HEK293T (cell line): ENCODE measurements at regions not wholly inside any gene's neighbourhood (a gene's known extent, or its start where the extent isn't known, plus 50 kb on each side); places are given as distances from the start of the nearest gene placed in this dataset.

ENCODE experiments used
- CTCF ChIA-PET: fragments of 350-600 bp; formaldehyde crosslinking; extraction: SDS; loops from one replicate; lab custom pipeline; 2021; ENCODE audit warnings: antibody characterized with exemption, inconsistent platforms; lab: Yijun Ruan, JAX
- POLR2A ChIA-PET: fragments of 350-600 bp; formaldehyde crosslinking; extraction: SDS; loops from one replicate; lab custom pipeline; 2020; ENCODE audit warnings: antibody characterized with exemption, inconsistent platforms; lab: Yijun Ruan, JAX
- DNase-seq: peaks from one replicate; pipeline ENCODE4 v3.0.0; 2012; ENCODE audit warnings: mixed read lengths; ENCODE audit errors: extremely low spot score
- ARNT ChIP-seq: fragments of 450-650 bp; IDR thresholded peaks from 2 replicates; pipeline ENCODE4 v1.6.1; 2017; ENCODE audit warnings: mild to moderate bottlenecking
- BHLHE40 ChIP-seq: fragments of 450-650 bp; IDR thresholded peaks from 2 replicates; pipeline ENCODE4 v1.6.1; 2016; ENCODE audit warnings: mild to moderate bottlenecking, moderate library complexity, borderline replicate concordance
- CTBP1 ChIP-seq: fragments of 450-650 bp; IDR thresholded peaks from 2 replicates; pipeline ENCODE4 v1.6.1; 2016; ENCODE audit warnings: borderline replicate concordance
- ELF4 ChIP-seq: fragments of 450-650 bp; IDR thresholded peaks from 2 replicates; pipeline ENCODE4 v1.6.1; 2017; ENCODE audit warnings: antibody characterized with exemption
- FOXA1 ChIP-seq: fragments of 450-650 bp; IDR thresholded peaks from 2 replicates; pipeline ENCODE4 v1.6.1; 2016; ENCODE audit warnings: mild to moderate bottlenecking
- FOXK2 ChIP-seq: fragments of 450-650 bp; IDR thresholded peaks from 2 replicates; pipeline ENCODE4 v1.6.1; 2016; ENCODE audit warnings: mild to moderate bottlenecking
- FOXM1 ChIP-seq: fragments of 450-650 bp; IDR thresholded peaks from 2 replicates; pipeline ENCODE4 v1.6.1; 2017; ENCODE audit warnings: mild to moderate bottlenecking, borderline replicate concordance
- HDGF ChIP-seq: fragments of 450-650 bp; IDR thresholded peaks from 2 replicates; pipeline ENCODE4 v1.6.1; 2017; ENCODE audit warnings: antibody characterized with exemption, borderline replicate concordance
- L3MBTL2 ChIP-seq: fragments of 450-650 bp; conservative IDR thresholded peaks from 2 replicates; pipeline ENCODE4 v1.6.1; 2016; ENCODE audit warnings: mild to moderate bottlenecking
- LEF1 ChIP-seq: fragments of 450-650 bp; IDR thresholded peaks from 2 replicates; pipeline ENCODE4 v1.6.1; 2017; ENCODE audit warnings: mild to moderate bottlenecking, borderline replicate concordance
- NFRKB ChIP-seq: fragments of 450-650 bp; IDR thresholded peaks from 2 replicates; pipeline ENCODE4 v1.6.1; 2016; ENCODE audit warnings: mild to moderate bottlenecking, moderate library complexity
- PKNOX1 ChIP-seq: fragments of 450-650 bp; IDR thresholded peaks from 2 replicates; pipeline ENCODE4 v1.6.1; 2016
- SP1 ChIP-seq: fragments of 450-650 bp; IDR thresholded peaks from 2 replicates; pipeline ENCODE4 v1.6.1; 2017
- SUZ12 ChIP-seq: fragments of 450-650 bp; IDR thresholded peaks from 2 replicates; pipeline ENCODE4 v1.6.1; 2016; ENCODE audit warnings: mild to moderate bottlenecking
- TARDBP ChIP-seq: fragments of 450-650 bp; IDR thresholded peaks from 2 replicates; pipeline ENCODE4 v1.6.1; 2016
- ZNF384 ChIP-seq: fragments of 450-650 bp; IDR thresholded peaks from 2 replicates; pipeline ENCODE4 v1.6.1; 2016

DNA sequence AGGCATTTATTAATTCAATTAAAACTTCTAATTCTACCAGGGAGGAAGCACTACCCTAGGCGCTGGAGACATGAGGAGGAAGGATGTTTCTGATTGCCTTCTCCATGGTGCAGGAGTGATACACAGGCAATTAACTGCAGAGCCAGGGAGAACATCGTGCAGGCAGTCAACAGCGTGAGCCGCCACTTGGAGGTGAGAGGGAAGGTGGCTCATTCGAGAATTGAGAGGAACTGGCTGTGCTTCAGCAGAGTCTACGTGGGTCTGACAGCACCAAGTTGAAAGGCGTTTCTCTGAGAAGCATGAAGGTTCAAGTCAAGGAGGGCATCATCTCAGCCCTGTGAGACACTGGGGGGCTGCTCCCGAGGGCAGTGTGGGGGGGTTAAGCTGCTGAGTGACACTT lies 388.7 kb upstream of the MYT1L start:
- TF ChIP-seq ZNF384, result no peak
- no peak for TF ChIP-seq BHLHE40
- TF ChIP-seq FOXM1, result no peak
- no peak for TF ChIP-seq L3MBTL2
- no peak for TF ChIP-seq FOXK2
- TF ChIP-seq ELF4, result no peak
- no peak for TF ChIP-seq FOXA1
- no peak for TF ChIP-seq NFRKB
- TF ChIP-seq PKNOX1, result no peak
- no peak for TF ChIP-seq CTBP1
- TF ChIP-seq HDGF, result no peak
- no peak for TF ChIP-seq SP1
- TF ChIP-seq ARNT, result no peak
- no peak for TF ChIP-seq LEF1
- no peak for TF ChIP-seq SUZ12
- DNase-seq, result no peak
- ChIA-PET CTCF (no interaction called here), POLR2A (no interaction called here)

GRCh38 chr2:2719015-2719414 lies 387.9 kb upstream of the MYT1L start:
- ChIA-PET CTCF (no interaction called here), POLR2A (no interaction called here)
- DNase-seq, result no peak
- no peak for TF ChIP-seq CTBP1
- no peak for TF ChIP-seq ELF4
- TF ChIP-seq FOXA1, result no peak
- TF ChIP-seq LEF1, result no peak

- TF ChIP-seq HDGF, result no peak
- no peak for TF ChIP-seq BHLHE40
- TF ChIP-seq SUZ12, result no peak
- no peak for TF ChIP-seq SP1
- POLR2A ChIA-PET, result no interaction called here
- DNase-seq, result no peak
- CTCF ChIA-PET, result no interaction called here
Measured at GRCh38 chr2:2717406-2717805, 386.3 kb upstream of the MYT1L start.

GRCh38 chr2:2716771-2717170 lies 385.7 kb upstream of the MYT1L start:
- DNase-seq, result no peak
- CTCF ChIA-PET, result no interaction called here
- POLR2A ChIA-PET, result no interaction called here
- TF ChIP-seq FOXK2, result no peak
- no peak for TF ChIP-seq FOXM1
- no peak for TF ChIP-seq HDGF
- no peak for TF ChIP-seq PKNOX1
- no peak for TF ChIP-seq FOXA1
- TF ChIP-seq LEF1, result no peak
- TF ChIP-seq ZNF384, result no peak

GRCh38 chr2:2715036-2715818 lies 384.2 kb upstream of the MYT1L start:
- TF ChIP-seq FOXM1 (no peak), SUZ12 (no peak), ZNF384 (no peak), L3MBTL2 (no peak), ELF4 (no peak), TARDBP (no peak), PKNOX1 (no peak), ARNT (no peak), FOXA1 (no peak), BHLHE40 (no peak), LEF1 (no peak), SP1 (no peak), NFRKB (no peak), CTBP1 (no peak), FOXK2 (no peak), HDGF (no peak)
- ChIA-PET POLR2A (no interaction called here), CTCF (no interaction called here)
- DNase-seq, result no peak

GRCh38 chr2:2714408-2714807 lies 383.3 kb upstream of the MYT1L start:
- TF ChIP-seq TARDBP (no peak), SP1 (no peak), FOXK2 (no peak), BHLHE40 (no peak), NFRKB (no peak), ELF4 (no peak), HDGF (no peak), ZNF384 (no peak), CTBP1 (no peak), FOXM1 (no peak), PKNOX1 (no peak), FOXA1 (no peak), LEF1 (no peak), L3MBTL2 (no peak), ARNT (no peak), SUZ12 (no peak)
- no peak for DNase-seq
- ChIA-PET CTCF (no interaction called here), POLR2A (no interaction called here)
